ENCODE measurements at regions not wholly inside any gene's neighbourhood (a gene's known extent, or its start where the extent isn't known, plus 50 kb on each side); places are given as distances from the start of the nearest gene placed in this dataset.

DNA sequence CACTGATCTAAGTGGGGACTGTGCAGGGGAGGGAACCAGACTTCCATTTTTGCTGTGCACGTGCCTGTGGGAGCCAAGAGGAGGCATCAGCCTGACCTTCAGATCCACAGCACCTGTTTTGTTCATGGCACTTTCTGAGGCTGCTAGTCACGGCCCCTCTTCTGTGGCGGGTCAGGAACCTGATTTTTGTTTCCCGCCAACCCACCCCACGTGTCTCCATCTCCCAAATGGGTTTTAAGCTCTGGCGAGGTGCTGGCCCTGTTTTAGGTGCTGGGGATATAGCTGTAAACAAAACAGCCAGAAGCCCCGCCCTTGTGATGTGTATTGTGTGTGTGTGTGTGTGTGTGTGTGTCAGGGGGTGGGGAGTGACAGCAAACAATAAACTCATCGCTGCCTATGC lies 60.4 kb upstream of the GRPEL1 start:
- POLR2A ChIA-PET (ENCODE audit: low non-redundant PET), result no interaction called here
- no peak for TF ChIP-seq EZH2 (IDR thresholded peaks at IDR 0.05; ENCODE audit: borderline replicate concordance, low read depth, low read length, poor library complexity, severe bottlenecking)
- TF ChIP-seq, protein P1, sequence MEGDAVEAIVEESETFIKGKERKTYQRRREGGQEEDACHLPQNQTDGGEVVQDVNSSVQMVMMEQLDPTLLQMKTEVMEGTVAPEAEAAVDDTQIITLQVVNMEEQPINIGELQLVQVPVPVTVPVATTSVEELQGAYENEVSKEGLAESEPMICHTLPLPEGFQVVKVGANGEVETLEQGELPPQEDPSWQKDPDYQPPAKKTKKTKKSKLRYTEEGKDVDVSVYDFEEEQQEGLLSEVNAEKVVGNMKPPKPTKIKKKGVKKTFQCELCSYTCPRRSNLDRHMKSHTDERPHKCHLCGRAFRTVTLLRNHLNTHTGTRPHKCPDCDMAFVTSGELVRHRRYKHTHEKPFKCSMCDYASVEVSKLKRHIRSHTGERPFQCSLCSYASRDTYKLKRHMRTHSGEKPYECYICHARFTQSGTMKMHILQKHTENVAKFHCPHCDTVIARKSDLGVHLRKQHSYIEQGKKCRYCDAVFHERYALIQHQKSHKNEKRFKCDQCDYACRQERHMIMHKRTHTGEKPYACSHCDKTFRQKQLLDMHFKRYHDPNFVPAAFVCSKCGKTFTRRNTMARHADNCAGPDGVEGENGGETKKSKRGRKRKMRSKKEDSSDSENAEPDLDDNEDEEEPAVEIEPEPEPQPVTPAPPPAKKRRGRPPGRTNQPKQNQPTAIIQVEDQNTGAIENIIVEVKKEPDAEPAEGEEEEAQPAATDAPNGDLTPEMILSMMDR (conservative IDR thresholded peaks at IDR 0.05; ENCODE audit: low read depth, low read length), result no peak
- DNase-seq (ENCODE audit: low spot score), result no peak
- Histone ChIP-seq H3K4me3 (ENCODE audit: low read depth, low read length, poor library complexity, severe bottlenecking) (no peak overlapping the region), H3K36me3 (ENCODE audit: insufficient read depth, low read length, poor library complexity, severe bottlenecking) (no peaks in the 10 kb centered on the region), H3K27ac (ENCODE audit: low read depth, low read length, poor library complexity, severe bottlenecking) (no peak overlapping the region), H3K4me1 (ENCODE audit: insufficient read depth, low read length, poor library complexity, severe bottlenecking) (no peaks in the 10 kb centered on the region), H3K9me3 (ENCODE audit: low read depth, low read length, poor library complexity, severe bottlenecking) (peaks cover 4% of the 10 kb centered on the region), H3K27me3 (replicated peaks; ENCODE audit: insufficient read depth, low read depth, low read length, poor library complexity) (no peaks in the 10 kb centered on the region)
- CTCF ChIA-PET, result no interaction called here
- no TSS peak for BruUV-seq (replicated peaks)
- intact Hi-C loops (cut with micrococcal nuclease; ENCODE audit: unreplicated experiment), result no loop called here

DNA sequence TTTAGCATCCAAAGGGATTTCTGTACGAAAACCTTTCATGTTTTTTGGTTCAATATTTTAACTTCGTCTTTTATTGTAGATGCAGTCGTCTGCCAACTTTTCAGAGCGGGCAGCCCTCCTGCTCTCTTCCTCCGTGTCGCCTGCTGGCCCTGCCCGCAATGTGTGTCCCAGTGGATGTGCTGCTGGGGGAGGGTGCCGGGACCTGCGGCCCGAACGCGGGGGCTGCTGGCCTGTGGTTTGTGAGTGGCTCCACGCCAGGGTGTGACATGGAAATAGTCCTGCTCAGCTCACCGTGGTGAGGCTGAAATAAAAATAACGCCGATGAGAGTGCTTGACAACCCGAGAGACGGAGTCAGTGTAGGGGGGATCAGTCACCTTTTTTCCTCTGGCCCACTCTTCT lies 59.7 kb upstream of the GRPEL1 start:
- intact Hi-C loops (cut with micrococcal nuclease; ENCODE audit: unreplicated experiment), result no loop called here
- TF ChIP-seq EZH2 (IDR thresholded peaks at IDR 0.05; ENCODE audit: borderline replicate concordance, low read depth, low read length, poor library complexity, severe bottlenecking), result no peak
- TF ChIP-seq, protein P1 (conservative IDR thresholded peaks at IDR 0.05; ENCODE audit: low read depth, low read length), result no peak
- no peaks in the 10 kb centered on the region for H3K27me3 ChIP-seq (replicated peaks; ENCODE audit: insufficient read depth, low read depth, low read length, poor library complexity)
- H3K4me3 ChIP-seq (ENCODE audit: low read depth, low read length, poor library complexity, severe bottlenecking), result no peak overlapping the region
- no peak overlapping the region for H3K27ac ChIP-seq (ENCODE audit: low read depth, low read length, poor library complexity, severe bottlenecking)
- DNase-seq (ENCODE audit: low spot score), result no peak
- no peaks in the 10 kb centered on the region for H3K9me3 ChIP-seq (ENCODE audit: low read depth, low read length, poor library complexity, severe bottlenecking)
- ChIA-PET POLR2A (ENCODE audit: low non-redundant PET) (no interaction called here), CTCF (no interaction called here)
- H3K4me1 ChIP-seq (ENCODE audit: insufficient read depth, low read length, poor library complexity, severe bottlenecking), result no peaks in the 10 kb centered on the region
- no peaks in the 10 kb centered on the region for H3K36me3 ChIP-seq (ENCODE audit: insufficient read depth, low read length, poor library complexity, severe bottlenecking)
- no TSS peak for BruUV-seq (replicated peaks)

DNA sequence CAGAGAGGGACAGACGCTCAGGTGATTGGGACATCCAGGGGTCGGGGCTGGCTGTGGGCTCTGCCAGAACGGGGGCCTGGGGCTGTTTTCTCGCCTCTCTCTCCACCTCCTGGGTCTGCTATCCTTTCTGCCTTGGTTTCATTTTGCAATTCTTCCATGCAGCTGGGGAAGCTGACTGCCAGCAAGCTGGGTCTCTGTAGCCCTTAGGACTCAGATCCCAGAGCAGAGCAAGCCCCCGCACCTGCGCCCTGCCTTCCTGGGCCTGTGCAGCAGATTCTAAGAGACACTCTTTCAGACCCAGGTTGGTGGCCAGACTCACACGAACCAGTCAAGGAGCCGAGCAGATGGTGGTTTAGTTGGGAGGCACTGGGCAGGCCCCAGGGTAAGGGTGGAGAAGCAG lies 59.1 kb upstream of the GRPEL1 start:
- Histone ChIP-seq H3K36me3 (ENCODE audit: insufficient read depth, low read length, poor library complexity, severe bottlenecking) (no peaks in the 10 kb centered on the region), H3K4me3 (ENCODE audit: low read depth, low read length, poor library complexity, severe bottlenecking) (no peak overlapping the region), H3K9me3 (ENCODE audit: low read depth, low read length, poor library complexity, severe bottlenecking) (no peaks in the 10 kb centered on the region), H3K4me1 (ENCODE audit: insufficient read depth, low read length, poor library complexity, severe bottlenecking) (no peaks in the 10 kb centered on the region), H3K27ac (ENCODE audit: low read depth, low read length, poor library complexity, severe bottlenecking) (no peak overlapping the region), H3K27me3 (replicated peaks; ENCODE audit: insufficient read depth, low read depth, low read length, poor library complexity) (no peaks in the 10 kb centered on the region)
- intact Hi-C loops (cut with micrococcal nuclease; ENCODE audit: unreplicated experiment), result no loop called here
- no peak for DNase-seq (ENCODE audit: low spot score)
- TF ChIP-seq, protein P1 (conservative IDR thresholded peaks at IDR 0.05; ENCODE audit: low read depth, low read length), result no peak
- TF ChIP-seq EZH2 (IDR thresholded peaks at IDR 0.05; ENCODE audit: borderline replicate concordance, low read depth, low read length, poor library complexity, severe bottlenecking), result no peak
- no TSS peak for BruUV-seq (replicated peaks)
- ChIA-PET CTCF (no interaction called here), POLR2A (ENCODE audit: low non-redundant PET) (no interaction called here)

Measured in A673 (cell line).